GM23338 (cell line): ENCODE measurements at regions not wholly inside any gene's neighbourhood (a gene's known extent, or its start where the extent isn't known, plus 50 kb on each side); places are given as distances from the start of the nearest gene placed in this dataset.

ENCODE experiments used
- ATAC-seq: fragments of 200-7000 bp; cut with Tn5 transposase; 3 replicates; pipeline ENCODE4 v1.9.1; 2020
- DNase-seq: peaks from one replicate; pipeline ENCODE4 v3.0.0-alpha.2; 2015; ENCODE audit warnings: low spot score
- H2AFZ ChIP-seq: fragments of 200-600 bp; sonication (generic); 2 replicates; pipeline ENCODE4 v1.8.0; 2016; ENCODE audit warnings: antibody characterized with exemption, mild to moderate bottlenecking, moderate library complexity
- H3F3A ChIP-seq: fragments of 200-600 bp; sonication (generic); replicated peaks from 2 replicates; pipeline ENCODE4 v1.8.0; 2017; ENCODE audit warnings: antibody characterized with exemption, mixed run types, low read depth
- H3K27ac ChIP-seq: fragments of 200-600 bp; sonication (generic); 2 replicates; pipeline ENCODE4 v1.6.1; 2016; ENCODE audit warnings: low read depth
- H3K27me3 ChIP-seq: fragments of 200-600 bp; sonication (generic); 2 replicates; pipeline ENCODE4 v1.8.0; 2016; ENCODE audit warnings: mild to moderate bottlenecking, mixed run types, moderate library complexity; ENCODE audit not compliant: insufficient read depth
- H3K36me3 ChIP-seq: fragments of 200-600 bp; sonication (generic); 2 replicates; pipeline ENCODE4 v1.8.0; 2016; ENCODE audit warnings: mild to moderate bottlenecking; ENCODE audit not compliant: insufficient read depth
- H3K4me1 ChIP-seq: fragments of 200-600 bp; sonication (generic); 2 replicates; pipeline ENCODE4 v1.8.0; 2016; ENCODE audit warnings: mild to moderate bottlenecking, moderate library complexity; ENCODE audit not compliant: insufficient read depth
- H3K4me2 ChIP-seq: fragments of 200-600 bp; sonication (generic); 2 replicates; pipeline ENCODE4 v1.7.1; 2017; ENCODE audit warnings: mixed run types
- H3K4me3 ChIP-seq: fragments of 200-600 bp; sonication (generic); 2 replicates; pipeline ENCODE4 v1.6.1; 2016; ENCODE audit warnings: mixed run types
- H3K79me2 ChIP-seq: fragments of 200-600 bp; sonication (generic); replicated peaks from 2 replicates; pipeline ENCODE4 v1.8.0; 2017; ENCODE audit warnings: mild to moderate bottlenecking; ENCODE audit not compliant: insufficient read depth
- H3K9me2 ChIP-seq: fragments of 200-600 bp; sonication (generic); 2 replicates; pipeline ENCODE4 v1.8.0; 2017; ENCODE audit not compliant: insufficient read depth
- H4K20me1 ChIP-seq: fragments of 200-600 bp; sonication (generic); replicated peaks from 2 replicates; pipeline ENCODE4 v1.8.0; 2017; ENCODE audit warnings: mild to moderate bottlenecking; ENCODE audit not compliant: insufficient read depth
- H3K27ac Mint-ChIP-seq: 2 replicates; pipeline ENCODE4 v1.8.0; 2020; ENCODE audit warnings: inconsistent platforms, mild to moderate bottlenecking, moderate library complexity, mixed read lengths
- H3K27me3 Mint-ChIP-seq: 3 replicates; pipeline ENCODE4 v1.8.0; 2022; ENCODE audit warnings: low read depth, mild to moderate bottlenecking, moderate library complexity, mixed read lengths, inconsistent platforms; ENCODE audit not compliant: insufficient read depth, poor library complexity
- H3K36me3 Mint-ChIP-seq: 3 replicates; pipeline ENCODE4 v1.8.0; 2021; ENCODE audit warnings: low read depth, mild to moderate bottlenecking, inconsistent platforms, moderate library complexity, mixed read lengths
- H3K4me1 Mint-ChIP-seq: 3 replicates; pipeline ENCODE4 v1.8.0; 2020; ENCODE audit warnings: mild to moderate bottlenecking, inconsistent platforms, mixed read lengths
- H3K4me3 Mint-ChIP-seq: 3 replicates; pipeline ENCODE4 v1.8.0; 2021; ENCODE audit warnings: moderate library complexity, mild to moderate bottlenecking, inconsistent platforms, mixed read lengths
- H3K9me3 Mint-ChIP-seq: 3 replicates; pipeline ENCODE4 v1.8.0; 2020; ENCODE audit warnings: moderate library complexity, mild to moderate bottlenecking, inconsistent platforms, mixed read lengths
- CREB1 ChIP-seq: fragments of 250-450 bp; sonication (Bioruptor Pico); IDR thresholded peaks from 2 replicates; pipeline ENCODE4 v1.5.0; 2020; ENCODE audit warnings: low read depth, mild to moderate bottlenecking, moderate library complexity
- EZH2 ChIP-seq: fragments of 200-600 bp; sonication (generic); IDR thresholded peaks from one replicate; pipeline ENCODE4 v1.8.0; 2017; ENCODE audit warnings: antibody characterized with exemption, mild to moderate bottlenecking, low read depth; ENCODE audit not compliant: unreplicated experiment
- EZH2phosphoT487 ChIP-seq: fragments of 200-600 bp; sonication (generic); IDR thresholded peaks from one replicate; pipeline ENCODE4 v1.8.1; 2018; ENCODE audit warnings: antibody characterized with exemption; ENCODE audit not compliant: unreplicated experiment
- JUNB ChIP-seq: IDR thresholded peaks from one replicate; pipeline ENCODE4 v1.6.1; 2016; ENCODE audit warnings: antibody characterized with exemption; ENCODE audit not compliant: unreplicated experiment
- NANOG ChIP-seq: IDR thresholded peaks from 2 replicates; pipeline ENCODE4 v1.6.1; 2016; ENCODE audit warnings: antibody characterized with exemption, borderline replicate concordance
- POLR2AphosphoS5 ChIP-seq: IDR thresholded peaks from 2 replicates; pipeline ENCODE4 v1.6.1; 2016; ENCODE audit warnings: antibody characterized with exemption, low read depth
- REST ChIP-seq: IDR thresholded peaks from one replicate; pipeline ENCODE4 v1.6.1; 2018; ENCODE audit warnings: antibody characterized with exemption; ENCODE audit not compliant: unreplicated experiment
- STAT1 ChIP-seq: IDR thresholded peaks from one replicate; pipeline ENCODE4 v1.6.1; 2016; ENCODE audit warnings: antibody characterized with exemption; ENCODE audit not compliant: unreplicated experiment
- ZNF114 ChIP-seq: fragments of 250-450 bp; sonication (Bioruptor Pico); IDR thresholded peaks from 2 replicates; pipeline ENCODE4 v1.5.0; 2020; ENCODE audit warnings: mild to moderate bottlenecking, moderate library complexity
- ZNF331 ChIP-seq: fragments of 250-450 bp; sonication (Bioruptor Pico); IDR thresholded peaks from 2 replicates; pipeline ENCODE4 v1.5.0; 2020; ENCODE audit warnings: low read depth, mild to moderate bottlenecking, moderate library complexity
- TF ChIP-seq, protein P1 (sequence below), 2 experiments: fragments of 200-600 bp in 1 of 2; sonication (generic) in 1 of 2; conservative IDR thresholded peaks; 2 replicates each; pipeline versions ENCODE4 v1.5.1 to v1.6.1; 2016 to 2017; ENCODE audit warnings: antibody characterized with exemption in 2 of 2, low read depth in 2 of 2, mild to moderate bottlenecking in 2 of 2, moderate library complexity in 1 of 2
- TF ChIP-seq, protein P2 (sequence below): IDR thresholded peaks from 2 replicates; pipeline ENCODE4 v1.6.1; 2016; ENCODE audit warnings: antibody characterized with exemption
- TF ChIP-seq, protein P3 (sequence below): fragments of 250-450 bp; sonication (Bioruptor Pico); IDR thresholded peaks from 2 replicates; pipeline ENCODE4 v1.5.0; 2020; ENCODE audit warnings: mild to moderate bottlenecking, moderate library complexity

- H3K36me3 ChIP-seq = no peaks in the 10 kb centered on the region; the same call in 1 of the 2 replicates
- Mint-ChIP-seq H3K27me3 (peaks cover 4% of the 10 kb centered on the region), H3K4me1 (no peaks in the 10 kb centered on the region), H3K27ac (no peak overlapping the region), H3K4me3 (no peak overlapping the region), H3K36me3 (no peaks in the 10 kb centered on the region), H3K9me3 (peaks cover 7% of the 10 kb centered on the region; the same call in 2 of the 3 replicates)
- no peaks in the 10 kb centered on the region for H3K27me3 ChIP-seq
- no peaks in the 10 kb centered on the region for H3K4me1 ChIP-seq
- H4K20me1 ChIP-seq = no peaks in the 10 kb centered on the region
- H3K4me3 ChIP-seq = no peak overlapping the region
- no peaks in the 10 kb centered on the region for H3K9me2 ChIP-seq
- H3K27ac ChIP-seq = no peak overlapping the region
- H3K79me2 ChIP-seq = no peaks in the 10 kb centered on the region
- TF ChIP-seq EZH2 (no peak), POLR2AphosphoS5 (no peak), STAT1 (no peak), CREB1 (CRISPR knock-in tag) (no peak), ZNF114 (CRISPR knock-in tag) (no peak), ZNF331 (CRISPR knock-in tag) (no peak), NANOG (no peak), REST (no peak), JUNB (no peak), EZH2phosphoT487 (no peak)
- TF ChIP-seq, protein P1, sequence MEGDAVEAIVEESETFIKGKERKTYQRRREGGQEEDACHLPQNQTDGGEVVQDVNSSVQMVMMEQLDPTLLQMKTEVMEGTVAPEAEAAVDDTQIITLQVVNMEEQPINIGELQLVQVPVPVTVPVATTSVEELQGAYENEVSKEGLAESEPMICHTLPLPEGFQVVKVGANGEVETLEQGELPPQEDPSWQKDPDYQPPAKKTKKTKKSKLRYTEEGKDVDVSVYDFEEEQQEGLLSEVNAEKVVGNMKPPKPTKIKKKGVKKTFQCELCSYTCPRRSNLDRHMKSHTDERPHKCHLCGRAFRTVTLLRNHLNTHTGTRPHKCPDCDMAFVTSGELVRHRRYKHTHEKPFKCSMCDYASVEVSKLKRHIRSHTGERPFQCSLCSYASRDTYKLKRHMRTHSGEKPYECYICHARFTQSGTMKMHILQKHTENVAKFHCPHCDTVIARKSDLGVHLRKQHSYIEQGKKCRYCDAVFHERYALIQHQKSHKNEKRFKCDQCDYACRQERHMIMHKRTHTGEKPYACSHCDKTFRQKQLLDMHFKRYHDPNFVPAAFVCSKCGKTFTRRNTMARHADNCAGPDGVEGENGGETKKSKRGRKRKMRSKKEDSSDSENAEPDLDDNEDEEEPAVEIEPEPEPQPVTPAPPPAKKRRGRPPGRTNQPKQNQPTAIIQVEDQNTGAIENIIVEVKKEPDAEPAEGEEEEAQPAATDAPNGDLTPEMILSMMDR (conservative IDR thresholded peaks at IDR 0.05; ENCODE audit: low read depth in 2 of 2) = no peak
- TF ChIP-seq, protein P2, sequence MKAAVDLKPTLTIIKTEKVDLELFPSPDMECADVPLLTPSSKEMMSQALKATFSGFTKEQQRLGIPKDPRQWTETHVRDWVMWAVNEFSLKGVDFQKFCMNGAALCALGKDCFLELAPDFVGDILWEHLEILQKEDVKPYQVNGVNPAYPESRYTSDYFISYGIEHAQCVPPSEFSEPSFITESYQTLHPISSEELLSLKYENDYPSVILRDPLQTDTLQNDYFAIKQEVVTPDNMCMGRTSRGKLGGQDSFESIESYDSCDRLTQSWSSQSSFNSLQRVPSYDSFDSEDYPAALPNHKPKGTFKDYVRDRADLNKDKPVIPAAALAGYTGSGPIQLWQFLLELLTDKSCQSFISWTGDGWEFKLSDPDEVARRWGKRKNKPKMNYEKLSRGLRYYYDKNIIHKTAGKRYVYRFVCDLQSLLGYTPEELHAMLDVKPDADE = no peak
- TF ChIP-seq, protein P3, sequence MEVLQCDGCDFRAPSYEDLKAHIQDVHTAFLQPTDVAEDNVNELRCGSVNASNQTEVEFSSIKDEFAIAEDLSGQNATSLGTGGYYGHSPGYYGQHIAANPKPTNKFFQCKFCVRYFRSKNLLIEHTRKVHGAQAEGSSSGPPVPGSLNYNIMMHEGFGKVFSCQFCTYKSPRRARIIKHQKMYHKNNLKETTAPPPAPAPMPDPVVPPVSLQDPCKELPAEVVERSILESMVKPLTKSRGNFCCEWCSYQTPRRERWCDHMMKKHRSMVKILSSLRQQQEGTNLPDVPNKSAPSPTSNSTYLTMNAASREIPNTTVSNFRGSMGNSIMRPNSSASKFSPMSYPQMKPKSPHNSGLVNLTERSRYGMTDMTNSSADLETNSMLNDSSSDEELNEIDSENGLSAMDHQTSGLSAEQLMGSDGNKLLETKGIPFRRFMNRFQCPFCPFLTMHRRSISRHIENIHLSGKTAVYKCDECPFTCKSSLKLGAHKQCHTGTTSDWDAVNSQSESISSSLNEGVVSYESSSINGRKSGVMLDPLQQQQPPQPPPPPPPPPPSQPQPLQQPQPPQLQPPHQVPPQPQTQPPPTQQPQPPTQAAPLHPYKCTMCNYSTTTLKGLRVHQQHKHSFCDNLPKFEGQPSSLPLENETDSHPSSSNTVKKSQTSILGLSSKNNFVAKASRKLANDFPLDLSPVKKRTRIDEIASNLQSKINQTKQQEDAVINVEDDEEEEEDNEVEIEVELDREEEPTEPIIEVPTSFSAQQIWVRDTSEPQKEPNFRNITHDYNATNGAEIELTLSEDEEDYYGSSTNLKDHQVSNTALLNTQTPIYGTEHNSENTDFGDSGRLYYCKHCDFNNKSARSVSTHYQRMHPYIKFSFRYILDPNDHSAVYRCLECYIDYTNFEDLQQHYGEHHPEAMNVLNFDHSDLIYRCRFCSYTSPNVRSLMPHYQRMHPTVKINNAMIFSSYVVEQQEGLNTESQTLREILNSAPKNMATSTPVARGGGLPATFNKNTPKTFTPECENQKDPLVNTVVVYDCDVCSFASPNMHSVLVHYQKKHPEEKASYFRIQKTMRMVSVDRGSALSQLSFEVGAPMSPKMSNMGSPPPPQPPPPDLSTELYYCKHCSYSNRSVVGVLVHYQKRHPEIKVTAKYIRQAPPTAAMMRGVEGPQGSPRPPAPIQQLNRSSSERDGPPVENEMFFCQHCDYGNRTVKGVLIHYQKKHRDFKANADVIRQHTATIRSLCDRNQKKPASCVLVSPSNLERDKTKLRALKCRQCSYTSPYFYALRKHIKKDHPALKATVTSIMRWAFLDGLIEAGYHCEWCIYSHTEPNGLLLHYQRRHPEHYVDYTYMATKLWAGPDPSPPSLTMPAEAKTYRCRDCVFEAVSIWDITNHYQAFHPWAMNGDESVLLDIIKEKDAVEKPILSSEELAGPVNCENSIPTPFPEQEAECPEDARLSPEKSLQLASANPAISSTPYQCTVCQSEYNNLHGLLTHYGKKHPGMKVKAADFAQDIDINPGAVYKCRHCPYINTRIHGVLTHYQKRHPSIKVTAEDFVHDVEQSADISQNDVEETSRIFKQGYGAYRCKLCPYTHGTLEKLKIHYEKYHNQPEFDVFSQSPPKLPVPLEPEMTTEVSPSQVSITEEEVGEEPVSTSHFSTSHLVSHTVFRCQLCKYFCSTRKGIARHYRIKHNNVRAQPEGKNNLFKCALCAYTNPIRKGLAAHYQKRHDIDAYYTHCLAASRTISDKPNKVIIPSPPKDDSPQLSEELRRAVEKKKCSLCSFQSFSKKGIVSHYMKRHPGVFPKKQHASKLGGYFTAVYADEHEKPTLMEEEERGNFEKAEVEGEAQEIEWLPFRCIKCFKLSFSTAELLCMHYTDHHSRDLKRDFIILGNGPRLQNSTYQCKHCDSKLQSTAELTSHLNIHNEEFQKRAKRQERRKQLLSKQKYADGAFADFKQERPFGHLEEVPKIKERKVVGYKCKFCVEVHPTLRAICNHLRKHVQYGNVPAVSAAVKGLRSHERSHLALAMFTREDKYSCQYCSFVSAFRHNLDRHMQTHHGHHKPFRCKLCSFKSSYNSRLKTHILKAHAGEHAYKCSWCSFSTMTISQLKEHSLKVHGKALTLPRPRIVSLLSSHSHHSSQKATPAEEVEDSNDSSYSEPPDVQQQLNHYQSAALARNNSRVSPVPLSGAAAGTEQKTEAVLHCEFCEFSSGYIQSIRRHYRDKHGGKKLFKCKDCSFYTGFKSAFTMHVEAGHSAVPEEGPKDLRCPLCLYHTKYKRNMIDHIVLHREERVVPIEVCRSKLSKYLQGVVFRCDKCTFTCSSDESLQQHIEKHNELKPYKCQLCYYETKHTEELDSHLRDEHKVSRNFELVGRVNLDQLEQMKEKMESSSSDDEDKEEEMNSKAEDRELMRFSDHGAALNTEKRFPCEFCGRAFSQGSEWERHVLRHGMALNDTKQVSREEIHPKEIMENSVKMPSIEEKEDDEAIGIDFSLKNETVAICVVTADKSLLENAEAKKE (CRISPR knock-in tag) = no peak
- DNase-seq = no peak
- no peak for ATAC-seq
- H3K4me2 ChIP-seq = no peak overlapping the region
- H2AFZ ChIP-seq = no peak overlapping the region
- H3F3A ChIP-seq = no peaks in the 10 kb centered on the region
These were observed 83.1 kb upstream of the SOD1 start for GRCh38 chr21:31576428-31576827.
